Astrocyte (in vitro differentiated cells and primary cell): ENCODE measurements at regions not wholly inside any gene's neighbourhood (a gene's known extent, or its start where the extent isn't known, plus 50 kb on each side); places are given as distances from the start of the nearest gene placed in this dataset.

ENCODE experiments used
- DNase-seq: peaks from one replicate; pipeline ENCODE4 v3.0.0-alpha.2; 2010; ENCODE audit warnings: low read depth
- FAIRE-seq: peaks from 2 replicates; lab custom pipeline; 2011; peaks lifted over from hg19 to GRCh38; lab: Jason Lieb, UNC
- H2AFZ ChIP-seq: 2 replicates; pipeline ENCODE4 v1.6.0; 2012; ENCODE audit warnings: low read depth, low read length, inconsistent platforms
- H3K27ac ChIP-seq: 2 replicates; pipeline ENCODE4 v1.5.1; 2011; ENCODE audit warnings: low read depth, low read length, inconsistent platforms
- H3K27me3 ChIP-seq: 2 replicates; pipeline ENCODE4 v1.6.0; 2011; ENCODE audit warnings: low read length, inconsistent platforms; ENCODE audit not compliant: insufficient read depth
- H3K36me3 ChIP-seq: 2 replicates; pipeline ENCODE4 v1.5.1; 2011; ENCODE audit warnings: low read length, inconsistent platforms; ENCODE audit not compliant: insufficient read depth
- H3K4me1 ChIP-seq: 2 replicates; pipeline ENCODE4 v1.5.1; 2011; ENCODE audit warnings: low read length, inconsistent platforms; ENCODE audit not compliant: insufficient read depth
- H3K4me2 ChIP-seq: 2 replicates; pipeline ENCODE4 v1.6.0; 2012; ENCODE audit warnings: low read length, inconsistent platforms
- H3K4me3 ChIP-seq: 2 replicates; pipeline ENCODE4 v1.5.1; 2011; ENCODE audit warnings: low read depth, mild to moderate bottlenecking, low read length, inconsistent platforms; ENCODE audit not compliant: insufficient read depth
- H3K79me2 ChIP-seq: 2 replicates; pipeline ENCODE4 v1.6.0; 2012; ENCODE audit warnings: mild to moderate bottlenecking, low read length, inconsistent platforms; ENCODE audit not compliant: insufficient read depth
- H3K9ac ChIP-seq: 2 replicates; pipeline ENCODE4 v1.6.0; 2012; ENCODE audit warnings: mild to moderate bottlenecking, low read length, inconsistent platforms
- H3K9me3 ChIP-seq: 2 replicates; pipeline ENCODE4 v1.5.1; 2012; ENCODE audit warnings: low read depth, mild to moderate bottlenecking, low read length, inconsistent platforms; ENCODE audit not compliant: insufficient read depth
- H4K20me1 ChIP-seq: 2 replicates; pipeline ENCODE4 v1.6.0; 2012; ENCODE audit warnings: low read length, inconsistent platforms; ENCODE audit not compliant: insufficient read depth
- H3K27ac Mint-ChIP-seq: one replicate; pipeline ENCODE4 v1.8.0; 2021; ENCODE audit warnings: mild to moderate bottlenecking, mixed read lengths; ENCODE audit not compliant: unreplicated experiment
- H3K27me3 Mint-ChIP-seq: one replicate; pipeline ENCODE4 v1.8.0; 2021; ENCODE audit warnings: low read depth, mixed read lengths; ENCODE audit not compliant: unreplicated experiment
- H3K36me3 Mint-ChIP-seq: one replicate; pipeline ENCODE4 v1.8.0; 2021; ENCODE audit warnings: low read depth, mixed read lengths; ENCODE audit not compliant: unreplicated experiment
- H3K4me1 Mint-ChIP-seq: one replicate; pipeline ENCODE4 v1.8.0; 2021; ENCODE audit warnings: low read depth, mixed read lengths; ENCODE audit not compliant: unreplicated experiment
- H3K4me3 Mint-ChIP-seq: one replicate; pipeline ENCODE4 v1.8.0; 2021; ENCODE audit warnings: mild to moderate bottlenecking, moderate library complexity, mixed read lengths; ENCODE audit not compliant: unreplicated experiment
- H3K9me3 Mint-ChIP-seq: one replicate; pipeline ENCODE4 v1.8.0; 2021; ENCODE audit warnings: mild to moderate bottlenecking, mixed read lengths; ENCODE audit not compliant: unreplicated experiment
- EZH2 ChIP-seq: IDR thresholded peaks from 2 replicates; pipeline ENCODE4 v1.6.1; 2012; ENCODE audit warnings: mild to moderate bottlenecking, low read length, inconsistent platforms; ENCODE audit not compliant: insufficient read depth
- TF ChIP-seq, protein P1 (sequence below): IDR thresholded peaks from 2 replicates; pipeline ENCODE4 v1.5.1; 2011; ENCODE audit warnings: low read depth, mild to moderate bottlenecking, inconsistent platforms, low read length, moderate library complexity; ENCODE audit not compliant: insufficient read depth

DNA sequence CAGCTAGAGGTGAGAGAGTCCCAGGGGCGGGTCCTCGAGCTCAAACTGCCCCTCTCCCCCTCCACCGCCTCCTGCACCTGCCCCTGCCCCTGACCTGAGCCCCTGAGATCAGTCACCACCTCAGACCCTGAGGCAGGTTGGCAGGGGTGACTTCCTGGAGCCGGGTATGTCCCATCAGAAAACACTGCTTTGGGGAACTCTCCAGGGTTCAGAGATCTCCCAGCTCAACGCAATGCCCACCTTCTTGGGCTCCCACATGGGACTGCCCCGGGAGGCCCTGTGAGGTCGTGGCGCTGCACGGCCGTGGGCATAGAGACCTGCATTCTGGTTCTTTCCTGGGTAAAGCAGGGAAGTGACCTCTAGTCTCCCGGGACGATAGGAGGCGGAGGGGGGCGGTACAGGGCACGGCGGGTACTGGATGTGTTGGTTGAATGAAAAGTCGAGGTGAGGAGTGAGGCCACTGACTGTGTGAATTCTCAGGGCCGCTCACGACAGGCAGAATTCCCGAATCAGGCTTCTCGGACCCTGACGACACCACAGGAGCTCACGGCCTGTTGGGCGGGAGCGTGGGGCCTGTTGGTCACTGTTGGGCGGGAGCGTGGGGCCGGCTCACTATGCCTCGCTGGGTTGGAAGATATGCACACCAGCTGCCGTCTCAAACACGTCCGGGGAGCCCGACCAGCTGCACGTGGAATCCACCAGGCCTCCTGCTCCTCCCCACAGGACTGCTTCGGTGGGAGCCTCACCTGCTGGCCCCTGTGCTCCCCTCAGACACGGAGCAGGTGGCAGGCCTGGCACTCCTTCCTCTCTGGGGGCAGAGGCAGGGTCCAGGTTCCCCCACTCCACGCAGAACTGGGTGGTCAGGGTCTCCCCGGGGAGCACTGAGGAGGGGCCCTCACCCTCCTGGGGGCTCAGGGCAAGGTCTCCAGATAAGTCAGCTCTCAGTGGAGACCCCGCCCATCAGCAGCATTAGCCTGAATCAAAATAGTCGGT, 178.0 kb upstream of the PPP1R26 start:
- no peaks in the 10 kb centered on the region for H3K9me3 Mint-ChIP-seq
- DNase-seq (no peak), FAIRE-seq (no peak)

DNA sequence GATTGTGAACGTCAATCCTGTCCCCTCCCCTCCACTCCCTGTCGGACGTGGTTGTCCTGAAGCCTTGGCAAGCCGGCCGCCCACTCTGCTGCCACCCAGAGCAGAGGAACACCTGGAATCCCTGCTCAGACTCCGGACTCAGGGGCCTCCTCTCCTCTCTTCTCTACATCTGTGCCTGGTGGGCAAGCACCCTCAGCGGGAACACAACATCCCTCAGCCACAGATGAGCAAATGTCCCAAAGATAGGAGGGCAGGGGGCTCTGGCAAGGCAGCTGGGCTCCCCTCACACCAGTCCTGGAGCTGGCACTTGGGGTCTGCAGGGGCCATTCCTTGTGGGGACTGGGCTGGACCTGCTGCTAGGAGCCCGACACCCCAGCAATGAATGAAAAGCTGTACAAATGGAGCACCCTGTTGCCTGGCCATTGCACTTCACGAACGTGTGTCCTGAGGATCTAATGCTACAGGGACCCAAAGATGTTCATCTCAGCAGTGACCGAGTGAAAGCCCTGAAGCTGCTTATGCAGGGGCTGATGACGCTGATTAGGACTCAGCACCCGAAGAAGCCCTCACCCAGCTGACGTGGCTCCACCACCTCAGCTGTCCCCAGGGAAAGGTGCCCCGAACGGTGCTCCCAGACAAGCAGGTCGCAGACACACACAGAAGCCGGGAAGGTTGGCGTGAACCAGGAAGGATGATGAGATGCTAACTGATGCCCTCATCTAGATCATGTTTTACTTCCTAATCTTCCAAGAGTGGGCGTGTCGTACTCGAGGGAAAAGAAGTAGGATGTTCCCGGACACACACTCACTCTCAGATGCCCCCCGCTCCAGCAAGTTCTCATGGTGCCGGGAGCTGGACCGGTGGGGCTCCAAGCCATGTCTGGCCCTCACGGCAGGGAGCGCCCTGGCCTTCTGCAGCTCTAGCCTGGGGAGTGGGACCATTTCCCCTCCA, 177.0 kb upstream of the PPP1R26 start:
- Histone ChIP-seq H3K27me3 (no peaks in the 10 kb centered on the region), H4K20me1 (no peaks in the 10 kb centered on the region), H3K4me3 (no peak overlapping the region), H3K9me3 (no peaks in the 10 kb centered on the region), H3K27ac (no peak overlapping the region), H2AFZ (no peak overlapping the region), H3K9ac (no peak overlapping the region), H3K79me2 (no peaks in the 10 kb centered on the region), H3K4me1 (no peaks in the 10 kb centered on the region), H3K4me2 (no peak overlapping the region), H3K36me3 (no peaks in the 10 kb centered on the region)
- Mint-ChIP-seq H3K36me3 (no peaks in the 10 kb centered on the region), H3K4me1 (no peaks in the 10 kb centered on the region), H3K27me3 (peaks cover 72% of the 10 kb centered on the region), H3K9me3 (no peaks in the 10 kb centered on the region), H3K27ac (no peak overlapping the region), H3K4me3 (no peak overlapping the region)
- TF ChIP-seq, protein P1, sequence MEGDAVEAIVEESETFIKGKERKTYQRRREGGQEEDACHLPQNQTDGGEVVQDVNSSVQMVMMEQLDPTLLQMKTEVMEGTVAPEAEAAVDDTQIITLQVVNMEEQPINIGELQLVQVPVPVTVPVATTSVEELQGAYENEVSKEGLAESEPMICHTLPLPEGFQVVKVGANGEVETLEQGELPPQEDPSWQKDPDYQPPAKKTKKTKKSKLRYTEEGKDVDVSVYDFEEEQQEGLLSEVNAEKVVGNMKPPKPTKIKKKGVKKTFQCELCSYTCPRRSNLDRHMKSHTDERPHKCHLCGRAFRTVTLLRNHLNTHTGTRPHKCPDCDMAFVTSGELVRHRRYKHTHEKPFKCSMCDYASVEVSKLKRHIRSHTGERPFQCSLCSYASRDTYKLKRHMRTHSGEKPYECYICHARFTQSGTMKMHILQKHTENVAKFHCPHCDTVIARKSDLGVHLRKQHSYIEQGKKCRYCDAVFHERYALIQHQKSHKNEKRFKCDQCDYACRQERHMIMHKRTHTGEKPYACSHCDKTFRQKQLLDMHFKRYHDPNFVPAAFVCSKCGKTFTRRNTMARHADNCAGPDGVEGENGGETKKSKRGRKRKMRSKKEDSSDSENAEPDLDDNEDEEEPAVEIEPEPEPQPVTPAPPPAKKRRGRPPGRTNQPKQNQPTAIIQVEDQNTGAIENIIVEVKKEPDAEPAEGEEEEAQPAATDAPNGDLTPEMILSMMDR = no peak
- TF ChIP-seq EZH2 = no peak
- FAIRE-seq (no peak), DNase-seq (no peak)

More for the DNA sequence above, 178.0 kb upstream of the PPP1R26 start:
- Histone ChIP-seq H4K20me1 (no peaks in the 10 kb centered on the region), H3K4me1 (no peaks in the 10 kb centered on the region), H3K27me3 (no peaks in the 10 kb centered on the region), H3K79me2 (no peaks in the 10 kb centered on the region), H2AFZ (no peak overlapping the region), H3K27ac (no peak overlapping the region), H3K4me2 (no peak overlapping the region), H3K9ac (no peak overlapping the region), H3K36me3 (no peaks in the 10 kb centered on the region), H3K4me3 (no peak overlapping the region), H3K9me3 (no peaks in the 10 kb centered on the region)
- no peak for TF ChIP-seq EZH2
- TF ChIP-seq, protein P1 = no peak
- H3K4me1 Mint-ChIP-seq = no peaks in the 10 kb centered on the region
- no peaks in the 10 kb centered on the region for H3K36me3 Mint-ChIP-seq
- no peak overlapping the region for H3K27ac Mint-ChIP-seq
- H3K4me3 Mint-ChIP-seq = no peak overlapping the region
- H3K27me3 Mint-ChIP-seq = peaks cover 64% of the 10 kb centered on the region
